HG02642 (cell line): ENCODE measurements at regions not wholly inside any gene's neighbourhood (a gene's known extent, or its start where the extent isn't known, plus 50 kb on each side); places are given as distances from the start of the nearest gene placed in this dataset.
"Not testable (repeated sequence)": the region's sequence is repeated elsewhere in the genome, so short reads cannot be mapped to it uniquely, and the experiment has no call there.

Experiments
- ATAC-seq: cut with Tn5 transposase; IDR thresholded peaks from one replicate; pipeline ENCODE4 v1.9.1; 2021; ENCODE audit warnings: mild to moderate bottlenecking; ENCODE audit not compliant: unreplicated experiment, poor library complexity

DNA sequence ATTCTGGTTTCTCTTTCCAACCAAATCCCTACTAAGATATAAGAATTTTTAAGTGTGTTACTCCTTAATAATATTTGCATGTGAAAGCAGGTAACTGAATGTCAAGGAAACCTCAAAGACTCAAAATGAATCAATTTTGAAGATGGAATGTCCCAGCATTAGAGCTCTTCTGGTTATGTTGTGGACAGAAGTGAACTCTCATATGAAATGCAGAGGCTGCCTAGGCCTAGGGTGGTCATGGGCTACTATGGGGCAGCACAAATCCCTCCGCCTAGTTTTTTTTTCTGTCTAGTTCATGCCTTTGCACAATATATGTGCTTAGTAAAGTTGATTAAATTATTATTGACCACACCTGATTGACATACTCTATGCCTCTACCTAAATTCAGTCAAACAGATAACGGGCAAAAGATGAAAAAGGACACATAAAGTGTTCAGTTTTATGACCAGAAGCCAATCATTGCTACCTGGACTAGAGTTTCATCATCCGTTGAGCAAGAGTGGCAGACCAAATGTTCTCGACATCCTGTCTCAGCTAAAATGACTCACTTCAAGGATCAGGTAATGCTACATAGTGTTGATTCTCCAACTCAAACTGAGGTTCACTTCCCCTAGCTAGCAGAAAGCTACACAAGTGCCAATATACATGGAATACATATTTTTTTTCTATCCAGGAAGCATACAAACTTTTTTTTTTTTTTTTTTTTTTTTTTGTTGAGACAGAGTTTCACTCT, 1211.4 kb downstream of the VRK1 start:
- ATAC-seq = no peak

GRCh38 chr14:98009177-98009576, 1212.0 kb downstream of the VRK1 start:
- not testable (repeated sequence) for ATAC-seq

DNA sequence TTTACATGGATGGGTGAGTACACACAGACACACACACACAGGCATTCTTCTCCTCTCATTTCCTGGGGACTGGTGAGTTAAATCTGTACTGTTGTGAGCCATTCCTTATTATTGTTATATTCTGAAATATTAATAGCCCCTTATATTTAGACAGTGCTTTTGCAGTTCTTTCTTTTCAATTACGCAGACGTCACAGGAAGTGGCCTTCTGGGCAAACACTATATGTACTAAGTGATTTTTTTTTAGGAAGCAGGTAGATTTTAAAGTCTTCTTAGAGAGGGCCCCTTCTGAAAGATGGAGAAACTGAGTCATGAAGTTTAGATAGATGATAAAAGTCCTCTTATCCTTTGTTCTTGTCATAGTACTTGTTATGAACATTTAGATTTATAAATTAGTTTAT, 1213.6 kb downstream of the VRK1 start:
- no peak for ATAC-seq

DNA sequence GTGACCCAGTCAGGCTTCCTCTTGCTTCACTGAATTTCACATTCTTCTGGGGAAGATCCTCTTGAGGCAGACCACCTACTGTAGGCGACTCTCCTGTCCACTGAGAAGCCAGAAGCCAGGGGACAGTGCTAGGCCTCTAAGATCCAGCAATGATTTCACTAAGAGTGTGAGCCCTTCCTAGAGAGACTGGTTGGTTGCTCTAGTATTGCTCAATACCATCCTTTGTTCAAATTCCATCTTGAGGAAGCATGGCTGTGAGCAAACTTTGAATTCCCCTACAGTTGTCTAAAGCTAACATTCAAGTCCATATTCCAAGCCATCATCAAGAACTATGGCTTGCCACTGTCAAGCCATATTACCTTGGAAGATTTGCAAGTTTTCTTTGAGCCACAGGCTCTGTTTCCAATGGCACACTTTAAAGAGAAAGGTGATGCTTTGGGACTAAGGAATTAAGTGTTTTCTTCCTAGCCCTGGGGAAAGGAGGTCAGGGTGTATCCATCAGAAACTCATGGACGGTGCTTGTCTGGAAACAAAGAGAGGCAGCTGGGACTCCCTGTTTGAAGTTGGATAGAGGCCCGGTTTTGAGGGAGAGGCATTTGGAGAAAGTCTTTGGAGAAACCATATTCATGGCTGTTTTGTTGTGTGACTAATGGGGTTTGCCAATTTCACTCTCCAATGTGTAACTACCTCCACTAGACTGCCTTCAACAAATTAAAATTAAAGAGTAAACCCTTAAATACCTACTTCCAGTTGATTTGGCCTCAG, 1217.9 kb downstream of the VRK1 start:
- ATAC-seq = no peak

DNA sequence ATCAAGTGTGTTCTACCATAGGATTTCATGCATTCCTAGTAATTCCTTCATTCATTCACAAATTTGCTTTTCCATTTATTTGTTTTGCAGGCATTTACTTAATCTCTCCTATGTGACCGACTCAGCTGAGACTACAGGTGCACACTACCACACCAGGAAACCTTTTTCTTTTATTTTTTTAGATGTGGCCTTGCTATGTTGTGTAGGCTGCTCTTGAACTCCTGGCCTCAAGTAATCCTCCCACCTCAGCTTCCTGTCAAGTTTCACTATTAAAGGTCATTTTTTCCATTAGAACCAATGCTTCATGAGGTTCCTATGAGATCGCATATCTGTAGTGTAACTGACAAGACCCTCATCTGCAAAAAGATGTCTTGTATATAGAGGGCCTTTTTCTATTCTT, 1218.7 kb downstream of the VRK1 start:
- ATAC-seq = no peak

DNA sequence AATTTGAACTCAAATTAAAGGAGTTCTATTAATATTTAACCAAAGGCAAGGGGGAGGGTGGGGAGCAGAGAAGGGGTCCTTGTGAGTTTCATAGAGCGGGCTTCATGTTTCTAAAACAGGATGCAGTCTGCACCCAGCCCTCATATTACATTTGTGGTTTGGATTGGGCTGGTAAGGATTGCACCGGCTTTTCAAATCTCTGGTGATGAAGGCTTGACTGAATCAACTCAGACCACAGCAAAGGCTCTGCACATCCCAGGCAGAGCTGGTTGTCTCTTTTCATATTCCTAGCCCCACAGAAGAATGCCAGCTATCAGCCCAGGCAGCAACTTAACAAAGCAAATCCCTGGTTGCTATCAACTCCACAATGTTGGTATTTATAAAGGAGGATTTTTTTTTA, 1221.4 kb downstream of the VRK1 start:
- no peak for ATAC-seq

DNA sequence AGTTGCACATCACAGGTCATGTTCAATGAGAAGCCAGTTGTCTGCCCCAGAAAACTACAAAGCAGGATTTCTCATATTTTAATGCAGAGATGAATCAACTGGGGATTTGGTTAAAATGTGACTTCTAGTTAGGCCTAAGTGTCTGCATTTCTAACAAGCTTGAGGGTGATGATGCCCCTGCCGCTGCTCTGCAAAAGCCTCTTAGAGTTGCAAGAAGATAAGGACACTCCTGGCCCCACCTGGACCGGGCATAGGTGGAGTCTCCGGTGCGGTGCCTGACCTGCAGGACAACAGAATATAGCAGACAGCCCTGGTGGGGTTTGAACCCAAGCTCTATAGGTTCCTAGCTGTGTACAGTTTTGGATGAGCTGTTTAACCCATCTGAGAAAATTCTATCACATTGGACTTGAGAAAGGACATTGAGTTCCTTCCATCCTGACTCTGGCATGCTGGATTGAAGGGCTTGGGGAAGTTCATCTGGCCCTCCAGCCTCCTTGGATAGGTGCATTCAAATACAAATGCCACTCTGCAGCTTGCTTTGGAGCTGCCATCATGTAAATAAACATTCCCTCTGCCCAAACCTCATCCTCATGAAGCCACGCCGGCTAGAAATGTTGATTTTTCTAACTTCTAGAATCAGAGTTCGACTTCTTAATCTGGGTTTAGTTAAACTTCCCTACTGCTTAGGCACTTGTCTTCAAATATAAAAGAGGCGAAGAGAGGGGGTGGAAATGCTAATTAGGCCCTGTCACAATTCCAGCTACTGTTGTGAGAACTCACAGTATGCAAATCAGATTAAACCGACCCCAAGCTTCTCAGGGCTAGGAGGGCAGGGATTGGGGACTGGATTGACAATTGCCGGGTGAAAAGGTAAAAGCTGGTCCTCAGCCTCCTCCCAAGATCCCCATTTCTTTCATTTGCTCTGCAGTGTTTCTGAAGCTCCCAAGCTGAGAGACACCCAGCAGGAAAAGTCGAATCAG, 1225.6 kb downstream of the VRK1 start:
- ATAC-seq = no peak

GRCh38 chr14:98028162-98028561, 1231.0 kb downstream of the VRK1 start:
- no peak for ATAC-seq

- ATAC-seq = no peak
Observed at GRCh38 chr14:98035396-98035795, 1236.6 kb downstream of the BCL11B start.

- no peak for ATAC-seq
Observed at GRCh38 chr14:98037831-98038230, 1234.2 kb downstream of the BCL11B start.

- no peak for ATAC-seq
Observed at GRCh38 chr14:98056946-98057345, 1215.1 kb downstream of the BCL11B start.

DNA sequence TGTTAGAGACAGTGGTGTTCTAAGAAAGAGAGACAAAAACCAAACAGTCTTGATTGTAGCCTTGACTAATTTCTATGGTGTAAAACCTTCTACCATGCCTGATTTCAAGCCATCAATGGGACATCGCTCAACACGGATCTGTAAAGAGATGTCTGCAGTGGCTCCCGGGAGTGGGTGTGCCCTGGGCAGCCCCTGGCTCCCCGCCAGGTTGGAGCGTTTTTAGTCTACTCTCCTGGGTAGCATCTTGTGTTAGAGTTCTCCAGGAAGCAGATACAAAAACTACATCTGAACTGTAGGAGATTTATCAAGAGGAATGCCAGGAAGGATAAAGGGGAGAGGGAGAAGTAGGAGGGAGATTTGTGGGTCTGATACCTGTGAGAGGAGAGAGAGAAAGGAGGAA, 1212.9 kb downstream of the BCL11B start:
- no peak for ATAC-seq

- no peak for ATAC-seq
Observed at GRCh38 chr14:98062083-98062482, 1209.9 kb downstream of the BCL11B start.

DNA sequence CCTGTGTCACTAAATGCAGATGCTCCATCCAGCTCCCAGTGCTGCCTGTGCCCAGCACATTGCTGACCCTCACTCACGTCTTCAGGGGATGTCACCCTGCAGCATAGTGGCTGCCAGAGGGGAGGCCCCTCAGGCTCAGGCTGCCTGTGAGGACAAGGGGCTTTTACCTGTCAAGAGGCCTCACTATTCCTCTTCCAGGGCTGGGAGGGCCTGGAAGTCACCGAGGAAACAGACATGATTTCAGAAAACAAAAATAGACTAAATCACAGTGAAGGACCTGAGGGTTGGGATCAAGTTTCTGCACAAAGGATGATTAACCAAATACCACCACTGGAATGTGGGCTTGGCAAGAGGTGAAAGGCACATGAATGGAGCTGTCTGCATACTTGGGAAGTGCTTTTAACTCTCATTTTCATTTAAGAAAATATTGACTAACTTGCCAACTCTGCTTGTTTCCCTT, 1202.3 kb downstream of the BCL11B start:
- no peak for ATAC-seq

DNA sequence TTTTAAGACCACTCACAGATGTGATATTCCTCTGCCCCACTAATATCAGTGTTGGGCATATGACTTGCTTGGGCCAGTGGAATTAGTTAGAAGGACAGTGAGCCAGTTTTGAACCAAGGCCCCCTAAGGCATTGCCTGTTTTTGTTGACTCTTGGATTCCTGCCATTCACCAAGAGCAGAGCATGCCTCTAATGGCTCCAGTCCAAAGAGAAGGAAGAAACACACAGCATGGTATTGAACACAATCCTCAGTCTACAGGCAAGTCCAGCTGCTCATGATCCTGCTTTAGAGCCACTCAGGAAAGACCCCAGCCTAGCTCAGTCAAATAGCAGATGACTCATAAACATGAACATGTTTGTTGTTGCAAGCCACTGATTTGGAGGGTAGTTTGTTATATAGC, 1201.5 kb downstream of the BCL11B start:
- no peak for ATAC-seq

- no peak for ATAC-seq
Observed at GRCh38 chr14:98074111-98074510, 1197.9 kb downstream of the BCL11B start.

GRCh38 chr14:98077176-98077575, 1194.8 kb downstream of the BCL11B start:
- ATAC-seq = no peak

- no peak for ATAC-seq
Observed at GRCh38 chr14:98082833-98083232, 1189.2 kb downstream of the BCL11B start.

- no peak for ATAC-seq
Observed at GRCh38 chr14:98085751-98086150, 1186.2 kb downstream of the BCL11B start.

GRCh38 chr14:98093111-98093510, 1178.9 kb downstream of the BCL11B start:
- no peak for ATAC-seq

DNA sequence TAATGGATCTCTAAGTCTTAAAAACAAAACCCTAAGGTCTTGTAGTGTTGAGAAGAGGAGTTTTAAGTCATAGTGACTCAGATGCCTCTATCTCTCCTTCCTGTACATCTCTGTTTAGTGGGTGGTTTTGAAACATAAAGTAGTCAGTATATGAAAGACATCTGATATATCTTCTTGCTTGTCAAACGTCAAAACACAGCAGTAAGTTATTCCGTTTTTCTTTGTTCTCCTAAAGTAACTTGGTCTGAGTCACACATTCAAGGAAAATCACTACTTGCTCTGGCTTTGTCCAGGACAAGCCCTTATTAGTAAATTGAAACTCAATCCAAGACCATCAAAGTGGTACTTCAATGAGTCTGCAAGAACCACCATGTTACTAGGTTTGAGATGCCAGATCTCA, 1172.5 kb downstream of the BCL11B start:
- ATAC-seq = no peak
